Activated CD4-positive, alpha-beta T cell treated with anti-CD3 and anti-CD28 coated beads, Interleukin-2, Interleukin-4, amounts not matched to agents 100 ng/mL and 50 ng/mL, durations not matched to agents 16 hours and 8 hours (primary cell): ENCODE measurements at regions not wholly inside any gene's neighbourhood (a gene's known extent, or its start where the extent isn't known, plus 50 kb on each side); places are given as distances from the start of the nearest gene placed in this dataset.
"Not testable (repeated sequence)": the region's sequence is repeated elsewhere in the genome, so short reads cannot be mapped to it uniquely, and the experiment has no call there.

Source experiments
- DNase-seq: peaks from one replicate; pipeline ENCODE4 v3.0.0-alpha.2; 2020; ENCODE audit warnings: low spot score

- not testable (repeated sequence) for DNase-seq
Measured at GRCh38 chr4:49117951-49118350, 131.9 kb downstream of the CWH43 start.

- DNase-seq: not testable (repeated sequence)
Measured at GRCh38 chr4:49118379-49119212, 132.5 kb downstream of the CWH43 start.

GRCh38 chr4:49119345-49119744, 133.3 kb downstream of the CWH43 start:
- DNase-seq: not testable (repeated sequence)

- not testable (repeated sequence) for DNase-seq
Measured at GRCh38 chr4:49120042-49120779, 134.1 kb downstream of the CWH43 start.

- DNase-seq: peak; percentile 51
Measured at GRCh38 chr4:49120804-49121203, 134.7 kb downstream of the CWH43 start.

GRCh38 chr4:49126443-49126842, 140.4 kb downstream of the CWH43 start:
- DNase-seq: not testable (repeated sequence)

- DNase-seq: not testable (repeated sequence)
Measured at GRCh38 chr4:49126858-49127257, 140.8 kb downstream of the CWH43 start.

GRCh38 chr4:49129385-49129784, 143.3 kb downstream of the CWH43 start:
- not testable (repeated sequence) for DNase-seq

- DNase-seq: not testable (repeated sequence)
Measured at GRCh38 chr4:49129870-49130269, 143.8 kb downstream of the CWH43 start.

GRCh38 chr4:49130724-49131123, 144.6 kb downstream of the CWH43 start:
- not testable (repeated sequence) for DNase-seq

GRCh38 chr4:49137043-49137442, 151.0 kb downstream of the CWH43 start:
- DNase-seq: not testable (repeated sequence)

GRCh38 chr4:49137961-49138360, 151.9 kb downstream of the CWH43 start:
- not testable (repeated sequence) for DNase-seq

- DNase-seq: not testable (repeated sequence)
Measured at GRCh38 chr4:49138818-49139217, 152.7 kb downstream of the CWH43 start.

- DNase-seq: not testable (repeated sequence)
Measured at GRCh38 chr4:49139513-49139912, 153.4 kb downstream of the CWH43 start.

- DNase-seq: not testable (repeated sequence)
Measured at GRCh38 chr4:49140351-49140750, 154.3 kb downstream of the CWH43 start.

- not testable (repeated sequence) for DNase-seq
Measured at GRCh38 chr4:49141955-49142354, 155.9 kb downstream of the CWH43 start.

- not testable (repeated sequence) for DNase-seq
Measured at GRCh38 chr4:49147143-49147542, 161.1 kb downstream of the CWH43 start.

GRCh38 chr4:49147596-49147995, 161.5 kb downstream of the CWH43 start:
- not testable (repeated sequence) for DNase-seq

GRCh38 chr4:49149006-49149975, 163.2 kb downstream of the CWH43 start:
- peak; percentile 22 for DNase-seq

- DNase-seq: not testable (repeated sequence)
Measured at GRCh38 chr4:49150351-49151083, 164.4 kb downstream of the CWH43 start.

- DNase-seq: not testable (repeated sequence)
Measured at GRCh38 chr4:49153011-49153410, 166.9 kb downstream of the CWH43 start.
